Left colon (tissue), 2 donors: ENCODE measurements at regions not wholly inside any gene's neighbourhood (a gene's known extent, or its start where the extent isn't known, plus 50 kb on each side); places are given as distances from the start of the nearest gene placed in this dataset.
"Not testable (repeated sequence)": the region's sequence is repeated elsewhere in the genome, so short reads cannot be mapped to it uniquely, and the experiment has no call there.

Experiments
- ATAC-seq: fragments of 200-7000 bp; cut with Tn5 transposase; one replicate; pipeline ENCODE4 v1.9.1; 2020; ENCODE audit warnings: mild to moderate bottlenecking, moderate library complexity
- DNase-seq, 2 donors: peaks; one replicate each; pipeline ENCODE4 v3.0.0-alpha.2; 2020
- intact Hi-C, 2 donors: fragments of 100-400 bp; cut with DNase I in 1 of 2; cut with micrococcal nuclease in 1 of 2; formaldehyde crosslinking; loops; one replicate each; pipeline versions ENCODE4 v1.11.2 to v1.14.0; 2022; cut with DNase I, micrococcal nuclease
- donor health status: DM: no; HTN: no; CAD: no.
- donor health status: DM: yes; HTN: yes; CAD: no.

DNA sequence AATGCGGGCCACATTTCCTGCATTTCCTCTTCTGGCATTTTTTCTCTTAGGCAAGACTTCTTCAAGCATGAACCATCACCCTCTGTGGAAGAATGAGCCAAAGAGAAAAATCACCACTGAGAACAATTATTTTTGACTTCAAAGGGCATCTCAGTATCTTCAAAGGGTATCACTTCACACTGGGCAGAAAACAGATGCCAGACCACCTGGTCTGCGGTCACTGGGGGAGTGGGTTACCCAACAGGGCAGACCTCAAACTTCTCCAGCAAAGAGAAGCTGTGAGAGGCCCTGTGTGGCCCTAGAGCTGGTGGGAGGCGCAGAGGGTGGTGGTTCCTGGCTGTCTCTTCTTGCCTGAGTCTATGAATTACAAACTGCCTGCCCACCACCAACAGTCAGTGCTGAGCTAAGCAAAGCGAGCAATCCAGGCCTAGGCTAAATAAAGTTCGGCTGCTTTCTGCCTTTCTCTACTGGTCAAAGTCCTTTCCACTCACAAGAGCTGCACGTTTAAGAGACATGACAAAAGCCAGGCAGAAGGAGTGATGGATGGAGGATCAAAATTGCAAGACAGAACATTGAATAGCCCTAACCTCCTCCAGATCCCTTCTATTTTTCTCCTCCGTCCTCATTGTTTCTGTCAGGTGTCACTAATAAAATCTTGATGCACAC is 602.7 kb upstream of the CDH5 start:
- no peak for DNase-seq
- ATAC-seq, result no peak
- intact Hi-C loops, result no loop called here

DNA sequence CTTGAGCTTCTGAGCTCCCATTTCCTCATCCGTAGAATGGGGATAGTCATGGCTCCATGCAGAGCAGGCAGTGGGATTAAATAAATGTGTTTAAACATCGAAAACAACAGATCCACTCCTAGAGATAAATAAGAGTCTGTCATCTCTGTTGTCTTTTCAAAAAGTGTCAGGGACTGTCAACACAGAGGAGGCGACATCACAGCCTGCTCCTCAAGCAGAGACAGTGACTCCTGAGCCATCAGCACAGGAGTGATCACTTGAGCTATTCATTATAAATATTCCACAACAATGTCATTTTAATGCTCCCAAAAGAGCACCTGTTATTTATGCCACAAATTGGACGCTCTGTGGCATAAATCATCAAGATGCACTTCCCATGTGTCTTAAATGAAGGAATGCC is 605.6 kb upstream of the CDH5 start:
- DNase-seq (no peak), ATAC-seq (no peak)
- intact Hi-C loops, result no loop called here

DNA sequence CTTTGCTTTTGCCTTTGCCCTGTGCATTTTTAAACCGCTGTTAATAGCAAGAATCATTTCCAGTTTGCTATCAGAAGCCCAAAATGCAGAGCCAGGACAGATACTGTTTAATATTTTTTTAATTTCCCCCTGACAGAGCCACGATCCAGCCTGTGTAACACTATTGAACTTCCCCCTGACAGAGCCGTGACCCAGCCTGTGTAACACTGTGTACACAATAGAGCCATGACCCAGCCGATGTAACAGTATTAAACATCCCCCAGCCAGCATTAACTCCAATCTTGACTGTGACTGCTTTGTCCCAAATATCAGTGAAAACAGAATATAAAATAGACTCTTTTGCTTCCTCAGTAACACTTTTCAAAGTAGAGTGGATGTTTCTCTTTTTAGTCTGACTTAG is 607.9 kb upstream of the CDH5 start:
- intact Hi-C loops, result no loop called here
- no peak for DNase-seq
- no peak for ATAC-seq

DNA sequence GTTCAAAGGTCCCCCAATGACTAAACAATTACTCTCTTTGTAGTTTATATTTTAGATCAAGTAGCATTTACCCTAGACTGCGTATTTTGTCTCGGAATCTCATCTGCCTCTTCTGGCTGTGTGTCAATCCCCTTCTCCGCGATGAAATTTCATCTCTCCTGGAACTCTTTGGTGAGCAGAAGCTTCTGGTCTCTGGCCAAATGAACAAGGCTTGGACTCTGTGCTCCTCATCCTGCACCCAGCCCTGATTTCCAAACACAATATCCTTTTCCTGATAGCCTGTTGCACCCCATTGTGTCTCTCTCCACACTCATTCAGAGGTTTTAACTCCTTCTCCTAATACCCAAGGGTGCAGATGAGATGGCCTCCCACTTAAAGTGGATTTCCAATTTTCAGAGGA is 609.4 kb upstream of the CDH5 start:
- ATAC-seq (no peak), DNase-seq (no peak)
- intact Hi-C loops, result no loop called here

DNA sequence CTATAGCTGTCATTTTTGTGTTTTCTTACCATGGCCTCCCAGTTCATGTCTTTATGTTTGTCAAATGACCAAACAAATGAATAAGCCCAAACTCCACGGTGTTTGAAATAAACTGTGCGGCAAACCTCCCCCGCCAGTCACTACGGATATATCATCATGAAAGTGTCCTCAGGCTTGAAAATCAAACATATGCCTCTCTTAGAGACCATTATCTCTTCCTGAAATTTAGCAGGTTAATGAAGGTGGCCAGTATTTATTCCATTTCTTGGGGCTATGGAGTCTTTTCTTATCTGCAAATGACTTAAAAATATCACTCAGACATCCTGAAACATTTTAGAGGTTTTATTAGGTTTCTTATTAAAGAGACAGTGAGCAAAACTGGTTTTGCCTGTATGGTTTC is 610.3 kb upstream of the CDH5 start:
- ATAC-seq (no peak), DNase-seq (no peak)
- intact Hi-C loops, result no loop called here

DNA sequence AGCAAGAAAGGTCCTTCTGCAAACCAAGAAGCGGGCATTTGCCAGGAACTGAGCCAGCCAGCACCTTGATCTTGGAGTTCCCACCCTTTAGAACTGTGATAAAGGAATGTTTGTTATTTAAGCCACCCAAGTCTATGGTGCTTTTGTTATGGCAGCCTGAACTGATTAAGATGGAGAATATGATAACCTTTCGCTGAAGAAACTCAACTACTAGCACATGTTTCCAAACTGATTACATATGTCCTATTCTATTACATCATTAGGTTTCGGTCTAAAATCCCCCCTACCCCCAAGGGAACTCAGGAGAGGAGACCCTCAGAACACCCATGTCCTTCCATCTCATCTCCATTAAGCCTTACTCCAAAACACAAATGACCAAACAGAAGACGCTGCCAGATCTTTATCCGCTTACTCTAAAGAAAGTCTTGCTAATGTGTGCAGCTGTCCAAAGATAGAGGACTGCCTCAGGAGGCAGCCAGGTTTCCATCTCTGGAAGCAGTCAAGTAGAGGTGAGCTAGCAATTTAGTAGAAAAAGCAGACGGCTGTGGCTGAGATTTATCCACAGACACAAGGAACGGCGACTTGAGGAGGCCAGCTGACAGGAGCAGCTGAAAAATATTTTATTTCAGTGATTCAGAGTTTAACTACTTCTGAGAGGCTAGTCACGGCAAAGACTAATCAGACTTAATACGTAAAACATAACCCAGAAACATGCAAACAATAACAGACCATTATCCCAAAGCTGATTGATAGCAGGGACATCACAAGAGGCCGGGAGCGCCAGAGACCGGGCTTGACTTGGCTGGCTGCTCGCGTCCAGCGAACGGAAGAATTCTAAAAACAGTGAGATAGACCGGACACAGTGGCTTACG is 611.4 kb upstream of the CDH5 start:
- ATAC-seq (no peak), DNase-seq (peak in 1 of 2 donors; percentile 19)
- intact Hi-C loops, result no loop called here

DNA sequence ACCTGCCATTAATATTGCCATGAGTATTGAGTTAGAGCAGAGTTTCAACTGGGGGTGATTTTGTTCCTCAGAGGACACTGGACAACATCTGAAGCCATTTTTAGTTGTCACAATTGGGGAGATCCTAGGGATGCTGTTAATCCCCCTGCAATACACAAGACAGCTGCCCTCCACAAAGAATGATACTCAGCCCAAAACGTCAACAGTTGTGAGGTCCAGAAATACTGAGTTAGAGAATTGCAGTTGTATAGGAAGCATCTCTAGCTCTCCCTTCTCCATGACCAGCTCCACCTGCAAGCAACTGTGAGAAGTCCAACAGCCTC is 614.0 kb upstream of the CDH5 start:
- intact Hi-C loops, result no loop called here
- ATAC-seq (no peak), DNase-seq (no peak)

DNA sequence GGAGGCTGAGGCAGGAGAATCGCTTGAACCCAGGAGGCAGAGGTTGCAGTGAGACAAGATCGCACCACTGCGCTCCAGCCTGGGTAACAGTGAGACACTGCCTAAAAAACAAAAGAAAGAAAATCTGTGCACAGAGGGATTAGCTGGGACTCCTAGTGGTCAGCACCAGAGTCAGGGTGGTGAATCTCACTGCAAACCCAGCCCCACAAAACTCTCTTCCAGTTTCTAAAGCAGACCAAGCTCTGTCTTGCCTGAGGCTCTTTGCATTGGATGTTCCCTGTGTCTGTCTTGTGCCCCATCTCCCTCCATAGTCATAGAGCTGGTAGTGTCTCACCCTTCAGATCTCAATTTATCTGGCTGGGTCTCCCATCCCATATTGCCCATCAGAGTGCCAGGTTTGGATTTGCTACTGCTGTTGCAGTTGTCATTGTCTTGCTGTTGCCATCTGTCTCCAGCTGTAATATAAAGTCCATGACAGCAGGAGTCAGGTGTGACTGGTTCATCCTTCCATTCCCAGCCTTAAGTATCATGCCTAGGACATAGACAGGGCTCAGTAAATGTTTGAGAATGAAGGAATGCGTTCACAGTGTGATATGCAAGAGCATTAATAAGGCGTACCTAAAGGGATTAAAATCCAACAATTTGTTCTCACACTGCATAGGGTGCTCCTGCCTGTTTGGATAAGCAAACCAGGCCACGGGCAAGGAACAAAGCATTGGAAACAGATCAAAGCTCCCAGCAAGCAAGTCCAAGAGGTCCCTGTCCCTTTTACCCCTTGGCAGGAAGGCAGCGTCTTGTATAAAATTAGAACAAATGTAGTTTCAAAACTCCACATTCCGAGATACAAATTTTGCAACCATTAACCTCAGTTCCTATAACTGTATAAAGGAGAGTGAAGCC is 614.6 kb upstream of the CDH5 start:
- intact Hi-C loops, result no loop called here
- no peak for DNase-seq

DNA sequence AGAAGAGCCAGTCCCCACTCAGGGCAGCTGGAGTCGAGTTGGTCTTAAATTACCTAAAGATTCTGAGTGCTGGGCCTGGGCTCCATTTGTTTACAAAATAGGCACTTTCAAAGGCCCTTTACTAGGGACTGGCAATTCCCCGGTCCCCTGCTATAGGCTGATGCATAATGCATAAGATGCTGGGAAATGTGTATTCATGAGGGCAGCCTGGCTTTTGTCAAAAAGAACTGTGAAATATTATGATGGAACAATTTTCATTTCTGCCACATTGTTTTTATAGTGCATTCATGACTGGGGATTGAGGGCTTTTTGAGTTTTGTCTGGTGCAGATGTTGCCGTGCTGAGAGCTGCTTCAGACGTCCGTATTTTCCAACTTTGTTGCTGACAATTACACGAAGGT is 617.0 kb upstream of the CDH5 start:
- DNase-seq, result no peak
- intact Hi-C loops, result no loop called here
- ATAC-seq, result no peak

More for the DNA sequence above, 614.6 kb upstream of the CDH5 start:
- no peak for ATAC-seq

DNA sequence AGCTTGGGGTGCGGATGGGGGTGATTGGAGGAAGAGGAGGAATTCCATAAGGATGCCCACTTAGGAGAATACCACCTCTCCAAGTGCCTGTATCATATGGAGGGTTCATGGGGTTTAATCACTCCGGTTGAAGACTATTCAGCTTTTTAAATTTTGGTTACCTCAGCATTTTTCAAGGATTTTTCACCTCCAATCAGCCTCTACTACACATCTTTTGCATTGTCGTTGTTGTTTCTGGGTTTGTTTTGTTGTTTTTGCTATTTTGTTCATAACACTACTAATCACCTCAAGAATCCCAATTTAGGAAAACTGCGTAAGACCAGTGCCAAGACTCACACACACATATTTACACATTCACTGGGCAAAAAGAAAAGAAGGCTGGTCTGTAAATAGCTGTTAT is 619.5 kb upstream of the CDH5 start:
- DNase-seq (no peak), ATAC-seq (no peak)
- intact Hi-C loops, result no loop called here

DNA sequence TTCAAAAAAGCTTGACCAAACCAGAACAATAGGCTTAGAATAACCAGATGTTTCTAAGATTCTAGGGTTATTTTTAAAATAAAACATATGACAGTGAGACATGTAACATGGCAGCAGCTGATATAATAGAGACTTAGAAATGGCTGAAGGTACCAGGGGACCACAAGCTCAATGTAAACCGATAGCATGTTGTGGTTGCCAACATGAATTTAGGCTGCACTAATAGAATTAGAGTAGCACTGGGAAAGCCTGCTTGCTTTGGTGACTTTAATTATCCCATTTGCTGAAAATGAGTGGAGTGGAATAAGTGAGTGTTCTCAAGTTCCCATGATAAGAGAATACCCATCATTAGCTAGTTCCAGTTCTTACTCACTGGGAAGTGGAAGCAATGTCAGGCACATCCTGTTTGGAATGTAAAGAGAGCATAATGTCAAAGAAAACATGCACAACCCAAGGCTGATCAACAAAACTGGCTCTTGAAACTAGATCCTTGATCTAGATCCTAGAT is 621.2 kb upstream of the CDH5 start:
- DNase-seq, result no peak
- no peak for ATAC-seq
- intact Hi-C loops, result no loop called here

DNA sequence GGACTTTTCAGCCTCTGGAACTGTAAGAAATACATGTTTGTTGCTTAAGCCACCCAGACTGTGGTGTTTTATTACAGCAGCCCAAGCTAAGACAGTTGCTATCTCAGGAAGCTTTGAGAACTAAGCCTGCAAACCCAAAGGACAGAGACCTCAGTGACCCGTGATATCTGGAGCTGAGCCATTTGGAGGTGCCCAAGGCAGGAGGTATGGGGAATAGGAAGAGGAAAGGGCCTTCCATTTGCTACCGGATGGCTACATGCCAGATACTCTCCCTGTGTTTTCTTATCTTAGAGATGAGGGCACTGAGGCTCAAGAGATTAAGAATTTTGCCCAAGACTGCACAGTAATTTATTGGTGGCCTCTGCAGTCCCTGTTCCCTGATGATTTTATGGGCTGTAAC is 622.1 kb upstream of the CDH5 start:
- intact Hi-C loops, result no loop called here
- DNase-seq (no peak), ATAC-seq (no peak)

DNA sequence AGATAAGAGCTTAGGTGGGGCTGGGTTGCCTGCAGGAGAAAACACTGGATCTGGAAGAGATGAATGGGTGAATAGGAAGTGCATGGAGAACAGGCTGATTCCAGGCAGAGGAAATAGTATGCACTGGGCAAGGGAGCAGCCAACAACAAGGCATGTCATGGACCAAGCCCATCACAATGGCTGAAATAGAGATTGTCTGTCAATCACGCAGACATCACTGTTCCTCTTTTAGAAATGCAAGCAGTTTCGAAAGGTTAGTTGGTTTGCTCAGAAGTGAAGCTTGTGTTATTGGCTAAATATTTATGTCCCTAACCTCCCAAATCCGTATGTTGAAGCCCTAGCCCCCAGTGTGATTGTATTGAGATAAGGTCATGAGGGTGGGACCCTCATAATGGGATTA is 621.7 kb upstream of the CDH11 start:
- intact Hi-C loops, result no loop called here
- DNase-seq, result no peak
- no peak for ATAC-seq

DNA sequence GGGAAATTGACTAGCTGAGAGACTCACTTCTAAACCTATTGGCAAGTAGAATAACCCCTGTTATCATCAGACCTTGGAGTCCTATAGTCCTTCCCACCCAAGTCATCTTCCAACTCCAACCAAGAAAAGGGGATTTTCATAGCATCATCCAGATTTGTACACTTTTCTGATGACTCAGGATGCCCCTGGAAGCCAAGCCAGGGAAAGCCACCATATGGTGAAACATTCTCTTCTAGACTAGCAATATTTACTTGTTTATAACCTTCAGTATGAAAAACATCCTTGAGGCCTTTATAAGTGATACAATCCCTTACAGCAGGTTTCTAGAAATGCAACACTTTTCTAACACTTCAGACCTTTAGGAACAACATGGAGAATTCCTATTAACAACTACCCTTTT is 618.8 kb upstream of the CDH11 start:
- DNase-seq, result no peak
- intact Hi-C loops, result no loop called here
- ATAC-seq, result no peak

DNA sequence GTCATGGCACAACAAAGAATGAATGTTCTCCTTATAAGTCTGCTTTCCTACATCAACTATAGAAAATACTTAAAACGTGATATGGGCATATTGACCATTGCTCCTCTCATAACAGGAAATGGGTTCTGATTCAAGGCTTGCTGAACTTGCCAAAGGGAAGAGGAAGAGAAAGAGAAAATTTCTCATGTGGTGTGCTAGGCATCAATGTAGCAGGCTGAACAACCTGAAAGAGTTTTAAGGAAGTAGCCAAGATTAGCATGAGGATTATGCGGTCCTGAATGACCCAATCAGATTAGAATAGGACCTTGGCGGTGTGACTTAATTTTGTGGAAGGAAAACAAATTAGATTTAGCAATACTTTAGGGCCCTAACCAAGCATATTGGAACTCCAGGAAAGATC is 617.7 kb upstream of the CDH11 start:
- no peak for DNase-seq
- no peak for ATAC-seq
- intact Hi-C loops, result no loop called here

DNA sequence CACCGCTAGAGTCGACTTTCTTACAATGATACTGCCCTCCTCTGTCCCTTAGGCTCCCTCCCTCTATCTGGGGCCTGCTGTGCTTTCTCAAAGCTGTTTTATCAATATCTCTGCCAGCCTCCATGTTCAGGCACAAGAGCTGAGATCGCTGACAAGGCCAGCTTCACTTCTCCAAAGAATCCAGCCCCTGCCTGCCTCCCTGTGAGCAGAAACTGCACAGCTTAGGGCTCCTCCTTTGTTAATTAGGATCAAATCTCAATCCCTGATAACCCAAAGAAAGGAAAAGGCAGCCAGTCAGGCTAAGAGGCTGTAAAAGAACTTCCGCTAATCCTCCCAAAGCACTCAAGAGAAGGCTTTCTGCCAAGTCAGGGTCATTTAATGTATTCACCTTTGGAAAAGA is 616.0 kb upstream of the CDH11 start:
- intact Hi-C loops, result no loop called here
- ATAC-seq (no peak), DNase-seq (peak in 1 of 2 donors; percentile 4)

DNA sequence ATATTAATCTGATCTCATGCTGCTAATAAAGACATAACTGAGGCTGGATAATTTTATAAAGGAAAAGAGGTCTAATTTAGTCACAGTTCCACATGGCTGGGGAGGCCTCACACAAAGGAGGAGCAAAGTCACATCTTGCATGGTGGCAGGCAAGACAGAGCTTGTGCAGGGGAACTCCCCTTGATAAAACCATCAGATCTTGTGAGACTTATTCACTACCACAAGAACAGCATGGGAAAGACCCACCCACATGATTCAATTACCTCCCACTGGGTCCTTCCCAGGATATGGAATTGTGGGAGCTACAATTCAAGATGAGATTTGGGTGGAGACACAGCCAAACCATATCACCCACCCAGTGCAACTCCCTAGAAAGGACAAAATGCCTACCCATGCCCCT is 613.8 kb upstream of the CDH11 start:
- ATAC-seq, intact Hi-C loops, DNase-seq: not testable (repeated sequence)

DNA sequence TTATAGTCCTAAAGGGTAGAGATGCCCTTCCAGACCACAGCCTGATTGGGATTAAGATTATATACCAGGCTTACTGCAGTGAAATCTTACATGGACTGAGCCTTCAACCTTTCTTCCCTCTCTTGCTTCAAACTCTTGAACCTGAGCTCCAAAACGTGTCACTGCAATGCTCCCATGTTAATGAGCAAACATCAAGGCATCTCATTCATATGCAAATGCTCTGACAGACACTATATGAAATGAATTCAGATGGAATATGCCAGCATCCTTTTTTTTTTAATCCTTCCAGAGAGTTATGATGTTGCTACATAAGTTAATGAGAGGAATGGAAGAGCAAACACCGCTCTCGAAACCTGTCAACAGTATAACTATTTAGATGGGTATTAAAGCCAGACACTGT is 611.9 kb upstream of the CDH11 start:
- intact Hi-C loops, result no loop called here
- DNase-seq, result no peak
- no peak for ATAC-seq

DNA sequence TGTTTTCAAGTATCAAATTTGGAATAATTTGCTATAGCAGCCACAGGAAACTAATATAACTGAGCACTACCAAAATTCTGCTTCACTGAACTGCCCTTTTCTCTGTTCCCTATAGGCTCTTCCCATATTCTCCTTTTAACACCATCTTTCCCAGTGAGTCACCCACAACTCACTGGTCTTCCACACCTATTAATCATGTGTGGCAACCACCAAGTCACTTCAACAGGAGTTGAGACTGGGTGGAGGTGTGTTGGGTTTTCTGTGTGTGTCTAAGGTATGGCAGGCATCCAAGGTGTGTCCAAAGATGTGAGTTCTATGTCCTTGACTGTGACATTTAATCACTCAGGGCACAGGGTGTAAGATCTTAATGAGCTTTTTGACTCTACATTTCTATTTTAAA is 610.0 kb upstream of the CDH11 start:
- ATAC-seq, result no peak
- intact Hi-C loops, result no loop called here

DNA sequence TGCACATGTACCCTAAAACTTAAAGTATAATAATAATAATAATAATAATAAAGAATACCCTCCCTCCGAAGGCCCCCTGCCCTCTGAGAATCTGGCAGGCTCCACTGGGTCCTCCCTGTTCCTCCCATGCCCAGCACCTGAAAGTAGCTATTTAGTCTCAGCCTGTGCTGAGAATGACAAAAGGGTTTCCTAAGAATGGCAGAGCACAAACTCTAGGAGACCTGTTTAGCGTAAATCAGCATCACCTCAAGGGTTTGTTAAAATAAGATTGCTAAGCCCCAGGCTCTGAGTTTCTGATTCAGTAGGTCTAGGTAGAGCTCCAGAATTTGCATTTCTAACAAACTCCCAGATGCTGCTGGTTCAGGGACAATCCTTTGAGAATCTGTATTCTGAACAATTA is 606.8 kb upstream of the CDH11 start:
- ATAC-seq, result no peak
- intact Hi-C loops, result no loop called here
- no peak for DNase-seq

More for the DNA sequence above, 610.0 kb upstream of the CDH11 start:
- DNase-seq, result no peak
